Liver (tissue), 3 donors: ENCODE measurements at regions not wholly inside any gene's neighbourhood (a gene's known extent, or its start where the extent isn't known, plus 50 kb on each side); places are given as distances from the start of the nearest gene placed in this dataset.
"Not testable (repeated sequence)": the region's sequence is repeated elsewhere in the genome, so short reads cannot be mapped to it uniquely, and the experiment has no call there.

Experiments
- CTCF ChIP-seq: fragments of 150-350 bp; IDR thresholded peaks from 2 replicates; pipeline ENCODE4 v1.5.1; 2017; ENCODE audit warnings: improper control_type of control experiment, low read depth, low read length; ENCODE audit not compliant: missing input control
- FOXA2 ChIP-seq: IDR thresholded peaks from 2 replicates; pipeline ENCODE4 v1.6.1; 2016; ENCODE audit warnings: antibody characterized with exemption
- GABPA ChIP-seq, 2 donors: IDR thresholded peaks in 1 of 2; conservative IDR thresholded peaks in 1 of 2; 2 replicates each; pipeline ENCODE4 v1.6.1; 2016; ENCODE audit warnings: antibody characterized with exemption in 2 of 2, mild to moderate bottlenecking in 1 of 2, moderate library complexity in 1 of 2
- RAD21 ChIP-seq, 2 donors: IDR thresholded peaks; 2 replicates each; pipeline ENCODE4 v1.6.1; 2016; ENCODE audit warnings: antibody characterized with exemption in 2 of 2, mild to moderate bottlenecking in 2 of 2
- TAF1 ChIP-seq: conservative IDR thresholded peaks from 2 replicates; pipeline ENCODE4 v1.6.1; 2016; ENCODE audit warnings: antibody characterized with exemption, mild to moderate bottlenecking
- ZBTB33 ChIP-seq: IDR thresholded peaks from 2 replicates; pipeline ENCODE4 v1.6.1; 2016; ENCODE audit warnings: antibody characterized with exemption
- TF ChIP-seq, protein P1 (sequence below): IDR thresholded peaks from 2 replicates; pipeline ENCODE4 v1.6.1; 2016; ENCODE audit warnings: antibody characterized with exemption
- TF ChIP-seq, protein P2 (sequence below): IDR thresholded peaks from 2 replicates; pipeline ENCODE4 v1.6.1; 2016; ENCODE audit warnings: antibody characterized with exemption, mild to moderate bottlenecking
- donor health status: healthy.
- donor health status: healthy.

DNA sequence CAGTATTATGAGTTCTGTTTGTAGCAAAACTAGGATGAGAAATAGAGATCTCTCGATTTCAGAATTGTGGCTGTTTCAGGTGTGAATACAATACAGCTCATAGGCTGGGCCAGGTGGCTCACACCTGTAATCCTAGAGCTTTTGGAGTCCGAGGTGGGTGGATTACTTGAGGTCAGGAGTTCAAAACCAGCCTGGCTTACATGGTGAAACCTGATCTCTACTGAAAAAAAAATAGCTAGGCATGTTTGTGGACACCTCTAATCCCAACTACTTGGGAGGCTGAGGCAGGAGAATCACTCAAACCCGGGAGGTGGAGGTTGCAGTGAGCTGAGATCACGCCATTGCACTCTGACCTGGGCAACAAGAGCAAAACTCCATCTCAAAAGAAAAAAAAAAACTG, 81.4 kb downstream of the ZNF92 start:
- TF ChIP-seq, protein P1, sequence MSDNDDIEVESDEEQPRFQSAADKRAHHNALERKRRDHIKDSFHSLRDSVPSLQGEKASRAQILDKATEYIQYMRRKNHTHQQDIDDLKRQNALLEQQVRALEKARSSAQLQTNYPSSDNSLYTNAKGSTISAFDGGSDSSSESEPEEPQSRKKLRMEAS, result not testable (repeated sequence)
- TF ChIP-seq CTCF; TAF1; ZBTB33; FOXA2; GABPA (IDR thresholded peaks at IDR 0.05 in 1 of 2, conservative IDR thresholded peaks at IDR 0.05 in 1 of 2); RAD21 (IDR thresholded peaks at IDR 0.05): not testable (repeated sequence)
- TF ChIP-seq, protein P2, sequence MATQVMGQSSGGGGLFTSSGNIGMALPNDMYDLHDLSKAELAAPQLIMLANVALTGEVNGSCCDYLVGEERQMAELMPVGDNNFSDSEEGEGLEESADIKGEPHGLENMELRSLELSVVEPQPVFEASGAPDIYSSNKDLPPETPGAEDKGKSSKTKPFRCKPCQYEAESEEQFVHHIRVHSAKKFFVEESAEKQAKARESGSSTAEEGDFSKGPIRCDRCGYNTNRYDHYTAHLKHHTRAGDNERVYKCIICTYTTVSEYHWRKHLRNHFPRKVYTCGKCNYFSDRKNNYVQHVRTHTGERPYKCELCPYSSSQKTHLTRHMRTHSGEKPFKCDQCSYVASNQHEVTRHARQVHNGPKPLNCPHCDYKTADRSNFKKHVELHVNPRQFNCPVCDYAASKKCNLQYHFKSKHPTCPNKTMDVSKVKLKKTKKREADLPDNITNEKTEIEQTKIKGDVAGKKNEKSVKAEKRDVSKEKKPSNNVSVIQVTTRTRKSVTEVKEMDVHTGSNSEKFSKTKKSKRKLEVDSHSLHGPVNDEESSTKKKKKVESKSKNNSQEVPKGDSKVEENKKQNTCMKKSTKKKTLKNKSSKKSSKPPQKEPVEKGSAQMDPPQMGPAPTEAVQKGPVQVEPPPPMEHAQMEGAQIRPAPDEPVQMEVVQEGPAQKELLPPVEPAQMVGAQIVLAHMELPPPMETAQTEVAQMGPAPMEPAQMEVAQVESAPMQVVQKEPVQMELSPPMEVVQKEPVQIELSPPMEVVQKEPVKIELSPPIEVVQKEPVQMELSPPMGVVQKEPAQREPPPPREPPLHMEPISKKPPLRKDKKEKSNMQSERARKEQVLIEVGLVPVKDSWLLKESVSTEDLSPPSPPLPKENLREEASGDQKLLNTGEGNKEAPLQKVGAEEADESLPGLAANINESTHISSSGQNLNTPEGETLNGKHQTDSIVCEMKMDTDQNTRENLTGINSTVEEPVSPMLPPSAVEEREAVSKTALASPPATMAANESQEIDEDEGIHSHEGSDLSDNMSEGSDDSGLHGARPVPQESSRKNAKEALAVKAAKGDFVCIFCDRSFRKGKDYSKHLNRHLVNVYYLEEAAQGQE, result not testable (repeated sequence)
